ENCODE measurements at regions not wholly inside any gene's neighbourhood (a gene's known extent, or its start where the extent isn't known, plus 50 kb on each side); places are given as distances from the start of the nearest gene placed in this dataset.
"Not testable (repeated sequence)": the region's sequence is repeated elsewhere in the genome, so short reads cannot be mapped to it uniquely, and the experiment has no call there.

DNA sequence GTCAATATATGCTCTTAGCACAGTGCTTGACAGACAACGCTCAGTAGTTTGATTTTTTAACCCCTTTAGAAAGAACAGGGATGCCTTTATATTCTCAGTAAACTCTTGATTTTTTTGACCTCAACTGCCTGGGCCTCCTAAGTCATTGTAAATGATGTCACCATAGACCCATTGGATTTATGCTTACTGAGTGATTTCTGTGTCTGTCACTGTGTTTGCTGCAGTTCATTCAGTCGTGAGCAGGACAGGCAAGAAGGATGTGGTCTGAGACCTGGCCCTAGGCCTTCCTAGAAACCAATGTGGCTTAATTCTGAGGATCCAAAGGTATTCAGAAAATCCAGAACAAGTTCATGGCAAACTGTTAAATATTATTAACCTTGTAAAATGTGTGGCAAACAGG is 868.1 kb downstream of the XPNPEP1 start:
- DNase-seq = no peak

DNA sequence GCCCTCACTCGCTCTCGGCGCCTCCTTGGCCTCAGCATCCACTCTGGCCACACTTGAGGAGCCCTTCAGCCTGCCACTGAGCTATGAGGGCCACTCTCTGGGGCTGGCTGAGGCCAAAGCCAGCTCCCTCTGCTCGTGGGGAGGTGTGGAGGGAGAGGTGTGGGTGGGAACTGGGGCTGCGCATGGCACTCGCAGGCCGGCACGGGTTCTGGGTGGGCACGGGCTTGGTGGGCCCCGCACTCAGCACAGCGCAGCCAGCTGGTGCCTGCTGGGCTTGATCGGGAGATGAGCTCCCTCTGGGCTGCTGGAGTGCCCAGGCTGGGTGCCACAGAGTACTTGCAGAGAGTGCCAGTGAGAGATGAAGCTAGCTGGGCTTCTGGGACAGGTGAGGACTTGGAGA is 875.5 kb downstream of the XPNPEP1 start:
- DNase-seq = no peak

DNA sequence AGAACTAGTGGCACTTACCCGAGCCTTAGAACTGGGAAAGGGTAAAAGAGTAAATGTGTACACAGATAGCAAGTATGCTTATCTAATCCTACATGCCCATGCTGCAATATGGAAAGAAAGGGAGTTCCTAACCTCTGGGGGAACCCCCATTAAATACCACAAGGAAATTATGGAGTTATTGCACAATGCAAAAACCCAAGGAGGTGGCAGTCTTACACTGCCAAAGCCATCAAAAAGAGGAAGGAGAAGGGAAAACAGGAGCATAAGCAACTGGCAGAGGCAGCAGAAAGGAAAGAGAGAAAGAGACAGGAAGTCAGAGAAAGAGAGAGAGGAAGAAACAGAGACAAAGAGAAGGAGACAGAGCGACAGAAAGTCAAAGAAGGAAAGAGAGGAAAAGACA is 876.9 kb downstream of the XPNPEP1 start:
- DNase-seq = not testable (repeated sequence)

DNA sequence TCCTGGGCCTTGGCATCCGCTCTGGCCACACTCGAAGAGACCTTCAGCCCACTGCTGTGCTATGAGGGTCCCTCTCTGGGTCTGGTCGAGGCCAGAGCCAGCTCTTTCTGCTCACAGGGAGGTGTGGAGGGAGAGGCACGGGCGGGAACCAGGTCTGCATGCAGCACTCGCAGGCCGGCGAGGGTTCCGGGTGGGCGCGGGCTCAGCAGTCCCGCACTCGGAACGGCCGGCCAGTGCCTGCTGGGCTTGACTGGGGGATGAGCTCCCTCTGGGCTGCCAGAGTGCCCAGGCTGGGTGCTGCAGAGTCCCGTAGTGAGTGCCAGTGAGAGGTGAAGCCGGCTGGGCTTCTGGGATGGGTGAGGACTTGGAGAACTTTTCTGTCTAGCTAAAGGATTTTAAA is 882.7 kb downstream of the XPNPEP1 start:
- no peak for DNase-seq

DNA sequence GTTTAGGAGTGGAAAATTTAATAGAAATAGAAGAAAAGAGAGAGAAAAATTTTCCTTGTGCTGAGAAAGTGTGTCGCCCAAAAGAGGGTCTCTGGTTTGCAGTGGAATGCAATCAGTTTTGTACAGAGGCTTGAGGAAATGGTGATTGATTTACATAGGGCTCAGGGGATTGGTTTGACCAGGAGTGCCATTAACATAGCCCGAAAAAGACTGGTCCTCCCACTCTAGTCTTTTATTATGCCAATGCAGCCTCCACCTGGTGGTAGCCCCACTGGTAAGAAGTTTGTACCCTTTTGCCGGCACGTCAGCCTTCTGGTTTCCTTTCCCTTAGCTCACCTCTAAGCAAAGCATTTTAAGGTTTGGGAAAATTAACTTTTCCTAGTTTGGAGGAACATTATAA is 885.3 kb downstream of the XPNPEP1 start:
- no peak for DNase-seq

DNA sequence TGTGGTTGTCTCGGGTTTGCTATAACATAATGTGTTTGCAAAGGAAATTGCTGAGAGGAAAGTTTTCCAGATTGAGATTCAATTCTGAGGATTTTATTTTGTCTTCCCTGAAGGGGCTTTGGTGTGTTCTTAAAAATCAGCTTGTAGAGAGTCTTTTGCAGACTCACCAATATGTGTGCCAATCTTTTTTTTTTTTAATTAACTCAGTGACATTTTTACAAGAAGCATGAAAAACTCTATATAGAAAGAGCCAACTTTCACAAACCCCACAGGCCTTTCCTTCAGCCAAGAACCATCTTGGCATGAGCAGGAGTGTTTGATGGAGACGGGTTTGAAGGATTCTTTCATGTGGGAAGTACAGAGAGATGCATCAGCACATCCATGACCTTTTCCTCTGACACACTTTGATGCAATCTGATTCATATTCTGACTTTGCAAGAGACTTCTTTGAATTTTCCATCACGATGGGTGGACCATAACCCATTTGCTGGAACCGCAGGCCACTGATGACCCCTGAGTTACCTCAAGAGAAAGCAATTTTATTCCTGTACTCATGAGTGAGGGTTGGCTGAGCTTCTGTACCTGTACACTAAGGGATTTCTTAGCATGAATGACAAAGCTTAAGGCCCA is 892.6 kb downstream of the XPNPEP1 start:
- DNase-seq = no peak

DNA sequence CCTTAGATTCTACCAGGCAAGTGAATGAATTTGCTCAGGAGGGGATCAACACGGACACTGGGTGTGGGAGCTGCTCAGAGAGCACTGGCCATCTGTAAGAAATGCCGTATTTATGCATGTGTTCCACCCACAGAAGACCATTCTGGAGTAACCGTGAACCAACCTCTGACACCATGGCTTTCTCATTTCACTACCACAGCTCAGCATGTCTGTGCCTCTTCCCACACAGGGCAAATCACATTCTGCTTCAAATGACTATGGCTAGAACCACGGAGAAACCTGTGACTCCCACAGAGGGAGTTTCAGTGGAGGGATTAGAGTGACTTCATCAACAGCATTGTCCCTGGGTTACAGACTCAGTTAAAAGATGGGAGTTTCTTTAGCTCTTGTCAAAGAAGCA is 893.4 kb downstream of the XPNPEP1 start:
- DNase-seq = no peak

DNA sequence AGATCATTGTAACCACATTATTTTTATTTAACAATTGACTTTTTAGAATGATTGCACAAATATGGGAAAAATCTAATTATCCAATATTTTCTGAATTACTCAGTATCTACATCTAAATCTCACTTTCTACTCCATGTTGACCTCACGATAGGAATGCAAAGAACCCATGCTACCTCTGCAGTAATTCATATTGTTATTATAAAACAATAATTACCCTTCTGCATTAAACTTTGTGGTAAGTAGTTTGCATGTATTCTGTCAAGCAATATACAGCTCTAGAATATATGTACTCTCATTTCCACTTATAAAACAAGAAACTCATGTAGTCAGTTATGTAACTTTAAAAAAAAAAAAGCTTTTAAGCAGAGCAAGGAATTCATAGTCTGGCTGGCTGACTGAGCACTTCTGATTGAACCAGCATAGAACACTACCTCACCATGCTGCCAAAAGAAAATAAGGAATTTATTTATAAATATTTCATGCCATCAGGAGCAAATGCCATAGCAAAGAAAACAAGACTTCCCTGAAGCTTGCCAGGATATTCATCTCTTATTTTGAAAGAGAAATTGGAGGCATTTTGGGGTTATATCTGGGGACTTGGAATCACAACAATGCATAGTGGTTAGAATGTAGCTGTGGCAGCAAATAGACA is 895.7 kb downstream of the XPNPEP1 start:
- no peak for DNase-seq

DNA sequence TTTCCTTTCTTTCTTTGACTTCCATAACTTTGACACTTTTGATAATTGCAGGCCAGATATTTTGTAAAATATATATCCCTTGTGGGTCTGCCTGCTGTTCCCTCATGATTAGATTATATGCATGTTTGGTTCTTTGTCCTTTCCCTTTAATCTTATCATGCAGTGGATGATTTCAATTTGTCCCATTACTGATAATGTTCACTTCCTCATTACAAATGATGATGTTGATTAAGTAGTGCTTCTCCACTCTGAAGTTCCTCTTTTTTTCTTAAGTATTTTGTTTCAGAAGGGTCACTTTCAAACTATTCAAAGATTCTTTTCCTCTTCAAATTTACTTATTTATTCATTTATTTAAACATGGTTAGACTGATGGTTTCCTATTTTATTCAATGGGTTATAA is 898.1 kb downstream of the XPNPEP1 start:
- DNase-seq = no peak

DNA sequence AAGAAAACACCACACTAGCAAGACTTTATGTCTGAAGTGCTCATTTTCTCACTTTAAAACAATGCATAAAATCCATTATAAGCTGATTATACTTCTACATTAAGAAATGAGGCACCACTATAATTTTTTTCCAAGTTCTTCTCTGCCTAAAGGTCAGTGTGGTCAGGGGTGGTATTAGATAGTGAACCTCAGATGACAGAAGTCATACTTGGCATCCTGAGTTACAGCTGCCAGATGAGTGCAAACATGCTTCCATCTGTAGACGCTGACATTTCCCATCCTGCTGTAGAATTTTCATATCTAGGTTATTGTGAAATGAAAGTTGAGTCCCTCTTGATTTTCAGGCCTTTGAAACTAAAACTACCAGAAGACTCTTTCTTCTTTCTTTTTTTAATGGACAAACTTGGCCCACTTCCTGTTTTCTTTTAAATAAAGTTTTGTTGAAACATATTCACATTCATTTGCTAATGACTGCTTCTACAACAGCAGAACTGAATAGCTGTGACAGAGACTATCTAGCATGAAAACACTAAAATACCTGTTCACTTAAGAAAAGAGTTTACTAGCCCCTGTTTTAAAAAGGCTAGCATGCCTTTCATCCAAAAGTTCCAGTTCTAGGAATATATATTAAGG is 900.8 kb downstream of the XPNPEP1 start:
- DNase-seq = no peak

DNA sequence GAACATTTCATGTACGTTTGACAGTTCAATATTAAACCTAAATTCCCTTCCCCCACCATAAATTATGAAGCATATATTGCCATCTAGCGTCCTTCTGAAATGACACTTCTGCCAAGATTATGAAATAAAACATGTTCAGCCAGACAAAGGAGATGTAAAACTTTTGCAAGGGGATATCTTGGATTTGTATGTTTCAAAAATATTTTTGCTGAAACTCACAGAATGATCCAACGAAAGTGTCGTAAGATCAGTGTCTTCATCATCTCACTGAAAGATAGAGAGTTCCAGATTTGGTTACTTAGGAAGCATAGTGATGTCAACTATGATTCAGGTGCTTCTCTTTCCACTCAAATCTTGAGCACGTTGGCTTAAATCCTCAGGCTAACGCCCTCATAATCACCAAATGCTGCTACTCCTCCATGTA is 904.3 kb downstream of the XPNPEP1 start:
- DNase-seq = no peak

DNA sequence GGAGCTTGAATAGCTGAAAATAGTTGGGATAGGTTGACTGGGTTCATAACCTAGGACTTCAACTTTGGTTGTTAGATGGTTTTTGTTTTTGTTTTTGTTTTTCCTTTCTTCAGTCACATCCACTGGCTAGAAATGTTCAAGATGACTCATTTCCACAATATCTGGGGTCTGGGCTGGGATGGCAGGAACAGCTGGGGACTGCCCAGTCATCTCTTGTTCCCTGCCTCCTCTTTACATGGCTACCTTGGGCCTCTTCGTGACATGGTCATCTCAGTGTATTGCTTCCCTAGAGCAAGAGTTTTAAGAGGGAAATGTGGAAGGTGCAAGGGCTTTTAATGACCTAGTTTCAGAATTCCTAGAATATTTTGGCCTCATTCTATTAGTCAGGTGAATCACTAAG is 915.8 kb downstream of the XPNPEP1 start:
- DNase-seq = no peak

DNA sequence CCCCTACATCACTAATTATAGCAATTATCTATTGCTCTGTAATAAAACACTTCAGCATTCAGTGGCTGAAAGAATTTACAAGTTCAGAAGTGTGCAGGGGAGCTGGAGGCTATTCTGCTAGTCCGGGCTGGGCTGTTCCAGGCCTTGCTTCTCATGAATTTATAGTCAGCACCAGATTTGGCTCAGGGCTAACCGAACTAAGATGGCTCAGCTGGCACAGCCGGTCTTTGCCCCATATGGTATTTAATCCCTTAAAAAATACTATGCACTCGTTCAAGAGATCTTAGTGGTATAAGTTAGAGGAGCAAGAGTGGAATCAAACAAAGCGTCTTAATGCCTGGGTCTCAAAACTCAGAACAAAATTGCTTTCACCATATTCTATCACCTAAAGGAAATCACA is 932.9 kb downstream of the XPNPEP1 start:
- no peak for DNase-seq

DNA sequence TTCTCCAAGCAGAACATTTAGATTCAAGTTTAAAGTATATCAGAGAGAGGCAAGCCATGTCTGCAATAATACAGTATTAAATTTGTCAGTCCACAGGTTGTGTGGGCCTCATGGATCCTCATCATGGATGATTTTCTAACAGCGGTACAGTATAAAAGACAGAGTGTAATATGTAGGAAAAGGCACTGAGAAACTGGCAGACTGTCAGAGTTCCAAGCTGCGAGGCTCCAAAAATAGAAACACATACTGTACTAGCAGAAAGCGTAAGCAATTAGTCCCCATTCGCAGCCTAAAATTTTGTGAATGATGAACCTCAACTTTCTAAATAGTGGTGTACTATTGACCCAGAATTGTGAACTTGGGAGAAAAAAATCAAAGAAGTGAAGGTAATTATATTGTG is 933.3 kb downstream of the XPNPEP1 start:
- no peak for DNase-seq

DNA sequence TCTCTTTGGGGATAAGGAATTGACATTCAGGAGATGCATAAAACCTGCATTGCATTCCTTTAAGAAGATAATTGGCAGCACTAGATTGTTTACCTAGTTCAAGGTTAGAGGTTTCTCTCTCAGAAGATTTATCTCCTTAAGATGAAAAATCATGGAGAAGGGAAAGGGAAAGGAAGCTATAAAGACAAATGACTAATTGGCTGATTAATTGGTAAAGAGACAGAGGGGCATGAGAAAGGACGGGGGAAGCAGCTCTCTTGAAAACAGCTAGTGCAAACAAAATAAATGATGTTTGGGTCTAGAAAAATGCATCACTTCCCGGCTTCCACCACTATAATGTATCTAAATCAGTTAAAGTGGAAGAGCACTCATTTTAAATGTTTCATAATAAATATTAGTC is 941.2 kb downstream of the XPNPEP1 start:
- DNase-seq = no peak

DNA sequence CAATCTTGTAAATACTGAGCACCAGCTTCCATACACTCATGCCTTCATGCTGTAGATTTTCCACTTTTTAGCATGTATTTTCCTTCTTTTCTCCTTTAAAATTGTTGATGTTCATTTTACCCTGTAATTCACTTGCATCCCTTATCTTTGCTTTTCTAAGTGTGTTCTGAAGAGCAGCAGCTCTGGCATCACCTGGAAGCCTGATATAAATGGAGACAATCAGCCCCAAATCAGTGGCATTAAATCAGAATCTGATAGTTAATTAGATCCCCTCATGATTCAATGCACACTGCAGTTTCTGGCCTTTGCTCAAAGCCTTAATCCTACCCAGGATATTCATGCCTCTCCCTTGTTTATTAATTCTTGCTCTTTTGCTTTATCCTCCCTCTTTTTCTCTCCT is 942.4 kb downstream of the XPNPEP1 start:
- no peak for DNase-seq

DNA sequence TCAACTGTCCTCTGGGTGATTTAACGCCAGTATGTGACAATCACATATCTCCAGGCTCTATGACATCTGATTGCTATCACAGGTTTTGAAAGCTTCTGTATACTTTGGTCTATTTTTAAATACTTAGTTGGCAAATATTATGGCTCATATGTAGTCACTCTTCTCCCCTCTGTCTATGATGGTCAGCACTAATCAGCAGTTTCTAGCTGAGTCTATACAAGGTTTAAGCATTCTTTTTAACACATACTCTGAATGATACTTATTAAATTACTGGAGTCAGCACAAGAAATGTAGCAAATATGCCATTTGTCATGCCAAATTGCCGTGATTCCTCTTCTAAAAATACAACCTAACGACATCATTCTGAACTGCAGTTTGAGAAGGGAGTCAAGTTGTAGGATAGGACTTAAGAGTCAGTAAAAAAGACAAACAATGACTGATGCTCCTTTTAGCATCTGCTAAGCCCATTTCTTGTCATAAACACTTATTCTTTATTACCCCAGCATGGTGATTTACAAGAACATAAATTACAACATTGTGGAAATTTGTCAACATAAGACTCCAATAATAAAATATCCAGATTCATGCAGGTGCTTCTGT is 947.8 kb downstream of the XPNPEP1 start:
- no peak for DNase-seq

DNA sequence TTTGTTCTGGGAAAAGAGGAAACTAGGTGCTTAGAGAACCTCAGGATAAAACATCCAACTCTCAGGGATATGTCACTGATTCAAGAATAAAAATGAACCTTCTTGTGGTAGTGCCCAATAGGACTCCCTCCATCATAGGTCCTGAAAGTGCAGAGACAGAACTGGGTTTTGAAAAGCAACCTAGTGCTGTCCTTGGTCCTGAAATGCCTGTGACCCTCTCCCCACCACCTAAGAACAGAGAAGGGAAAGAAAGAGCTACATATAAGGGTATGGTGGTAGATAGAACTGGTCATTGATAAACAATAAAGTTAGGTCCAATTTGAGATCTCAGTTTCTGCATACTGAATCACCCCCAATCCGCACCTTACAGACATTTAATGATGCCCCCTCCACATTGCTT is 953.3 kb downstream of the XPNPEP1 start:
- no peak for DNase-seq

DNA sequence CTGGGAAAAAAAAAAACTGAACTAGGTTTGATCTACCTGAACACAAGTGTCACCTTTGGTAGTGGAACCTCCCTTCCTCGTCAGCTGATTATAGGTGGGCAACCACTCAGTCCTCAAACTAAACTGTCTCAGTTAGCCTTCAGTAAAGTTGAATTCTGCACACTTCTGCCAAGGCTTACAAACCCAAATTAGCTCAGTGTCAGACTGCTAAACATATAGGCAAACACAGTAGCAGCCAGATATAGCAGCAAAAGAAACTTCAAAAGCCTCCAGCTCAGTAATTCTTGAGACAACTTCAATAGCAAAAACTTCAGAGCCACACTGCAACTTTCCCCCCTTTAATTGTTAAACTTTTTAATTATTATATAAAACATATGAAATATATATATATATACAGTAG is 956.9 kb downstream of the XPNPEP1 start:
- DNase-seq = no peak

DNA sequence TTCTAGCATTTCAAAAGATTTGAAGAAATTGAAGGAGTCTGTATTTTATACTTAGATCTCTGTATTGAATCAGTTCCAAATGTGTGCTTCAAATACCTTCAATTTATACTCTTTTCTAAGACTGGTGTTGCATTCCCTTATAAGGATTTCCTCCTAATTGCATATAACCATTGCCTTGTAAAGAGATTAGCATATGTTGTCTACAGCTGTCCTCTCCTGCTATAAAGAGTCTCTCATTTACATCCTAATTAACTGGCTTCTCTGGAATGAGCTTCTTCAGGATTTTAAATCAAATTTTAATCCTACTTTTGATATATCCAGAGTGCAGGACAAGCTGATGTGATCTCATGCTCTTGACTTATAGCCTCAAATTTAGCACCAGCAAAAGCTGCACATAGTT is 957.3 kb downstream of the XPNPEP1 start:
- DNase-seq = no peak

DNA sequence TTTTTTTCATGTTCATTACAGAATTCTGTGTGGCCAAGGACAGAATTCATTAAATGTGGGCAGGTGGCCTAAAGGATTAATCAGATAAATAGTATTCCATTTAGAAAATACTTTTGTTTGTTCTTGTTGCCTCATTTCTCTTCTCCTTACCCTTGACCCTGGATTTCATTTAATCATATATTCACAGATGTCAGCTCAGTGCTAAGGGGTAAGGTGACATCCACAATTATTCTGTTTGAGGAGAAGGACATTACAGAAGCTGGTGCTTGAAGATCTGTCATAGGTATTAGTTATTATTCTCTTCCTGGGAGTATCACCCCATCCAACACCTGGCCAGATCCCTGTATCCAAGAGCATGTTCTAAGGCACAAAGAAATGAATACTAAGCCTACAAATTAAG is 961.1 kb downstream of the XPNPEP1 start:
- DNase-seq = no peak

DNA sequence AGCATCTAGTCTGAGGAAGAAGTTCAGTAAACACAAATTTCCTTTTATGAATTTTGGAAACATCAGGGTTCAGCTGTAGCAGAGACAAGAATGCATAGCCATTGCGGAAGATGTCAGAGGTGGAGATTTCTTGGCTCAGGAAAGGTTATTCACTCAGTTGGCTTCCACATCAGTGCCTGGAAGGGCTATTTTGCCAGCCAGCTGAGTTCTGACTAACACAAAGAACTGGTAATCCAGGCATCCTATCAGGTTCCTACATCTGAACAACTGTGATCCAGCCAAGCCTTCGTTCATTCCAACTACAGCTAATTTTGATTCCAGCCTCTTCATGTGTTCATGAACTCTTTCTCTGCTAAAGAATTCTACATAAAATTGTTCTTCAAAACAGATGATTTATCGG is 965.6 kb downstream of the XPNPEP1 start:
- no peak for DNase-seq

DNA sequence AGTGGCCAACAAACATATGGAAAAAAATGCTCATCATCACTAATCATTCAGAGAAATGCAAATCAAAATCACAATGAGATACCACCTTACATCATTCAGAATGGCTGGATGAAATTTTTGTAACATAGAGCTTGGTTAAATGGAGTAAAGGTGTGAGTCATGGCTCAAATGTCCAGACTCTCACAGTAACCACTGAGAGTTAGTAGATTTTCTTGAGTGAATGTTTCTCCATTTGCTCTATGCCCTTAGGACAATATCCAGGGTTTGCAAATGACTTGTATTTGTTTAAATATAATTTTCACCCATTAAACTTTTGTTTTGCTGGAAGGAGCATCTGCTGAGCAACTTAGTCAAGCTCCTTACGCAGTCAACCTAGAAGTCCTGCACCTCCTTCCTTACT is 967.2 kb downstream of the XPNPEP1 start:
- DNase-seq = no peak

DNA sequence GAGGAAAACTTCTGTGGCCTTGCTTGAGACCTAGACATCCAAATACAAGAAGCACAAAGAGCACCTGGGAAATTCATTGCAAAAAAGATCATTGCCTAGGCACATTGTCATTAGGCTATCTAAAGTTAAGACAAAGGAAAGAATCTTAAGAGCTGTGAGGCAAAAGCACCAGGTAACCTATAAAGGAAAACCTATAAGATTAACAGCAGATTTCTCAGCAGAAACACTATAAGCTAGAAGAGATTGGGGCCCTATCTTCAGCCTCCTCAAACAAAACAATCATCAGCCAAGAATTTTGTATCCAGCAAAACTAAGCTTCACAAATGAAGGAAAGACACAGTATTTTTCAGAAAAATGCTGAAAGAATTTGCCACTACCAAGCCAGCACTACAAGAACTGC is 1003.3 kb downstream of the XPNPEP1 start:
- not testable (repeated sequence) for DNase-seq

All from NCI-H1417 (cell line).